HL-60 (cell line): ENCODE measurements at regions not wholly inside any gene's neighbourhood (a gene's known extent, or its start where the extent isn't known, plus 50 kb on each side); places are given as distances from the start of the nearest gene placed in this dataset.

Source experiments
- DNase-seq, 2 experiments: peaks; one replicate each; pipeline ENCODE4 v3.0.0-alpha.2; 2010 to 2020; ENCODE audit warnings: low read depth in 1 of 2, low spot score in 1 of 2
- H3K27ac ChIP-seq: fragments of 250-450 bp; sonication (Bioruptor Pico); replicated peaks from 2 replicates; pipeline ENCODE4 v1.5.1; 2020; ENCODE audit warnings: mild to moderate bottlenecking, moderate library complexity
- H3K27me3 ChIP-seq: fragments of 250-450 bp; sonication (Bioruptor Pico); 2 replicates; pipeline ENCODE4 v1.5.1; 2021; ENCODE audit warnings: mild to moderate bottlenecking, moderate library complexity; ENCODE audit not compliant: insufficient read depth, poor library complexity, severe bottlenecking
- H3K4me3 ChIP-seq: replicated peaks from 2 replicates; pipeline ENCODE4 v1.5.1; 2011; ENCODE audit warnings: mild to moderate bottlenecking, control low read depth, low read length; ENCODE audit not compliant: insufficient read depth
- CTCF ChIP-seq: IDR thresholded peaks from one replicate; pipeline ENCODE4 v1.5.1; 2011; ENCODE audit warnings: low read length, control low read depth, inconsistent platforms; ENCODE audit not compliant: insufficient read depth
- GABPA ChIP-seq: IDR thresholded peaks from 2 replicates; pipeline ENCODE4 v1.6.1; 2012; ENCODE audit warnings: low read depth
- POLR2AphosphoS5 ChIP-seq: IDR thresholded peaks from 2 replicates; pipeline ENCODE4 v1.6.1; 2012; ENCODE audit warnings: low read depth
- REST ChIP-seq: IDR thresholded peaks from 2 replicates; pipeline ENCODE4 v1.6.1; 2012; ENCODE audit warnings: low read depth; ENCODE audit not compliant: insufficient replicate concordance
- SPI1 ChIP-seq: IDR thresholded peaks from 2 replicates; pipeline ENCODE4 v1.6.1; 2012; ENCODE audit warnings: low read depth, mild to moderate bottlenecking, borderline replicate concordance

DNA sequence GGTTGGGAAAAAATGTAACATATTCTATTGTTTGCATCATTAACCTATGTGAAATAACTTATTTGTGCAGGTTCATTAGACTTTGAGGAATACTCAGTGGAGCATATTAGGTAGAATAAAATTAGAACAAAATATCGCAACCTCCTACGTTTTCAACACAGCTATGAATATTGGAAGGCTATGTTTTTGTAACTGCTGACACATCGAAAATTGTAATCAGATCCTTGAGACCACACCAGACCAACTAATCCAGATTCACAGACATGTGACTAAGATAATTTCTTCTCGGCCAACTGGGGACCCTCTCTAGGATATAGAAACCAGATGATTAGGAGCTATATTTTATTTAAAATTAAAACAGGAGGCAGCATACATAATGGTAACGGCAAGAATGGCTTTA lies 77.5 kb upstream of the VWC2 start:
- no peak for TF ChIP-seq GABPA
- no peak for TF ChIP-seq SPI1
- no peak for TF ChIP-seq POLR2AphosphoS5
- TF ChIP-seq REST, result no peak
- no peak for TF ChIP-seq CTCF
- Histone ChIP-seq H3K4me3 (no peak overlapping the region), H3K27me3 (peaks cover 2% of the 10 kb centered on the region), H3K27ac (no peak overlapping the region)
- no peak for DNase-seq

DNA sequence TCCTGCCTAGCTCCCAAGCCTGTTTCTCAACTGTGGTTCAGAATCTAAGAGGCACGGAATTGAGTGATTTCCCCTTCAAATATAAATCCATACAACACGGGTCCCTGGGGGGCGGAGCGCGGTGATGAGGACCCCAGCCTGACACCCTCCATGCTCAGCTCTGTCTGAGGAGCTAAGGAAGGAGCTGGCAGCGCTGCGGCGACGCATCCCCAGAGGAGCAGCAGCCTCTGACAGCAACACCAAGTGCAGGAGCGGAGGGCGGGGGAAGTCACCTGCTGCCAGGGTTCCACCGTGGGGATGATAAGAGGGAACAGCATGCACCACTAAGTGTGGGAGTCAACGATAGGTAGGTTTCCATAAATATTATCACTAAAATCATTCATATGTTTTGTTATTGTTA lies 72.6 kb upstream of the VWC2 start:
- DNase-seq, result no peak
- no peak overlapping the region for H3K27ac ChIP-seq
- H3K4me3 ChIP-seq, result no peak overlapping the region
- H3K27me3 ChIP-seq, result no peaks in the 10 kb centered on the region
- TF ChIP-seq POLR2AphosphoS5, result no peak
- no peak for TF ChIP-seq SPI1
- TF ChIP-seq REST, result no peak
- TF ChIP-seq GABPA, result no peak
- TF ChIP-seq CTCF, result no peak

DNA sequence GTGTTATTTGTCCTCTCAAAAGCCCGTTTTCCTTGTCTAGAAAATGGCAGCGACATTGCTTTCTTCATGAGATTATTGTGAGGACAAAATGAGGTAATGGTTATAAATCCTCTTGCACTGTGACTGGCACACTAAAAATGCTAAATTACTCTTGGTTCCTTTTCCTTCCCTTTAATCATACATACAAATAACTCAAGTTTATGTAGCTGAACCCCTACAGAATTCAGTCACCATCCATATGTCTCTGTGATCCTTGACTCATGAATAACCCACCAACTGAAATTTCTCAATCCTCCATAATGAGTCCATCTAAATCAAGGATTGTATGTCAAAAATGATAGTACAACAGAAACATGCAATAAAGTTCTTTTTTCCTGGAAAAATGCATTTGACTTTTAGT lies 71.3 kb upstream of the VWC2 start:
- no peak for DNase-seq
- no peaks in the 10 kb centered on the region for H3K27me3 ChIP-seq
- H3K4me3 ChIP-seq, result no peak overlapping the region
- H3K27ac ChIP-seq, result no peak overlapping the region
- TF ChIP-seq POLR2AphosphoS5 (no peak), GABPA (no peak), SPI1 (no peak), CTCF (no peak), REST (no peak)
